ENCODE measurements at regions not wholly inside any gene's neighbourhood (a gene's known extent, or its start where the extent isn't known, plus 50 kb on each side); places are given as distances from the start of the nearest gene placed in this dataset.

- no peak overlapping the region for H3K27ac ChIP-seq
- TF ChIP-seq CTCF (conservative IDR thresholded peaks at IDR 0.05) (no peak), ZFX (IDR thresholded peaks at IDR 0.05) (no peak)
Measured at GRCh38 chr3:124629497-124629896, 100.8 kb upstream of the UMPS start.

GRCh38 chr3:124630960-124631359 is 99.3 kb upstream of the UMPS start:
- TF ChIP-seq ZFX (IDR thresholded peaks at IDR 0.05) = no peak
- TF ChIP-seq CTCF (conservative IDR thresholded peaks at IDR 0.05) = no peak
- no peak overlapping the region for H3K27ac ChIP-seq

- no peak overlapping the region for H3K27ac ChIP-seq
- TF ChIP-seq CTCF (conservative IDR thresholded peaks at IDR 0.05) (no peak), ZFX (IDR thresholded peaks at IDR 0.05) (no peak)
Measured at GRCh38 chr3:124631727-124632126, 98.5 kb upstream of the UMPS start.

- no peak for TF ChIP-seq CTCF (conservative IDR thresholded peaks at IDR 0.05)
- no peak for TF ChIP-seq ZFX (IDR thresholded peaks at IDR 0.05)
- no peak overlapping the region for H3K27ac ChIP-seq
Measured at GRCh38 chr3:124632566-124633140, 97.6 kb upstream of the UMPS start.

GRCh38 chr3:124633524-124633923 is 96.7 kb upstream of the UMPS start:
- no peak overlapping the region for H3K27ac ChIP-seq
- TF ChIP-seq ZFX (IDR thresholded peaks at IDR 0.05) = no peak
- TF ChIP-seq CTCF (conservative IDR thresholded peaks at IDR 0.05) = no peak

GRCh38 chr3:124634210-124635168 is 95.8 kb upstream of the UMPS start:
- no peak overlapping the region; the same call in 1 of the 2 replicates for H3K27ac ChIP-seq

More at GRCh38 chr3:124634210-124635168, 95.8 kb upstream of the UMPS start:
- TF ChIP-seq ZFX (IDR thresholded peaks at IDR 0.05) = no peak
- no peak for TF ChIP-seq CTCF (conservative IDR thresholded peaks at IDR 0.05)
